GM18867 (cell line): ENCODE measurements at regions not wholly inside any gene's neighbourhood (a gene's known extent, or its start where the extent isn't known, plus 50 kb on each side); places are given as distances from the start of the nearest gene placed in this dataset.
"Not testable (repeated sequence)": the region's sequence is repeated elsewhere in the genome, so short reads cannot be mapped to it uniquely, and the experiment has no call there.

Experiments
- ATAC-seq: cut with Tn5 transposase; IDR thresholded peaks from one replicate; pipeline ENCODE4 v1.9.1; 2021; ENCODE audit warnings: mild to moderate bottlenecking, moderate library complexity; ENCODE audit not compliant: unreplicated experiment

- no peak for ATAC-seq
Observed at GRCh38 chr20:1827510-1827973, 67.7 kb upstream of the SIRPA start.

- ATAC-seq = no peak
Observed at GRCh38 chr20:1825938-1826445, 69.2 kb upstream of the SIRPA start.

- no peak for ATAC-seq
Observed at GRCh38 chr20:1825507-1825906, 69.7 kb upstream of the SIRPA start.

GRCh38 chr20:1824834-1825233, 70.4 kb upstream of the SIRPA start:
- no peak for ATAC-seq

- ATAC-seq = no peak
Observed at GRCh38 chr20:1824181-1824580, 71.0 kb upstream of the SIRPA start.

GRCh38 chr20:1823450-1823844, 71.8 kb upstream of the SIRPA start:
- ATAC-seq = no peak

- no peak for ATAC-seq
Observed at GRCh38 chr20:1822564-1823449, 72.4 kb upstream of the SIRPA start.

GRCh38 chr20:1820138-1821079, 74.8 kb upstream of the SIRPA start:
- ATAC-seq = no peak

- no peak for ATAC-seq
Observed at GRCh38 chr20:1819311-1820137, 75.7 kb upstream of the SIRPA start.

GRCh38 chr20:1818895-1819294, 76.3 kb upstream of the SIRPA start:
- no peak for ATAC-seq

- ATAC-seq = no peak
Observed at GRCh38 chr20:1818247-1818840, 76.9 kb upstream of the SIRPA start.

- no peak for ATAC-seq
Observed at GRCh38 chr20:1817577-1818211, 77.5 kb upstream of the SIRPA start.

GRCh38 chr20:1816384-1817381, 78.5 kb upstream of the SIRPA start:
- ATAC-seq = no peak

- ATAC-seq = no peak
Observed at GRCh38 chr20:1815502-1816085, 79.6 kb upstream of the SIRPA start.

GRCh38 chr20:1814861-1815260, 80.3 kb upstream of the SIRPA start:
- ATAC-seq = not testable (repeated sequence)

GRCh38 chr20:1813674-1814635, 81.3 kb upstream of the SIRPA start:
- no peak for ATAC-seq

GRCh38 chr20:1813101-1813529, 82.1 kb upstream of the SIRPA start:
- ATAC-seq = no peak
